Mesenchymal stem cell (in vitro differentiated cells and primary cell): ENCODE measurements at regions not wholly inside any gene's neighbourhood (a gene's known extent, or its start where the extent isn't known, plus 50 kb on each side); places are given as distances from the start of the nearest gene placed in this dataset.

Experiments
- DNase-seq: peaks from one replicate; pipeline ENCODE4 v3.0.0-alpha.2; 2013
- H2AFZ ChIP-seq: one replicate; pipeline ENCODE4 v1.6.1; 2013; ENCODE audit warnings: low read depth, mild to moderate bottlenecking, control low read depth, inconsistent platforms, low read length, moderate library complexity
- H2AK5ac ChIP-seq: 2 replicates; pipeline ENCODE4 v1.6.1; 2013; ENCODE audit warnings: low read length, moderate library complexity, mild to moderate bottlenecking, inconsistent platforms; ENCODE audit not compliant: severe bottlenecking
- H2BK120ac ChIP-seq: one replicate; pipeline ENCODE4 v1.6.1; 2013; ENCODE audit warnings: low read depth, mild to moderate bottlenecking, inconsistent platforms, low read length, moderate library complexity
- H2BK12ac ChIP-seq, 2 experiments: one replicate each; pipeline ENCODE4 v1.6.1; 2013; ENCODE audit warnings: inconsistent platforms in 2 of 2, low read length in 2 of 2, mild to moderate bottlenecking in 2 of 2, moderate library complexity in 2 of 2, control low read depth in 1 of 2
- H2BK15ac ChIP-seq: one replicate; pipeline ENCODE4 v1.6.1; 2013; ENCODE audit warnings: mild to moderate bottlenecking, low read depth, inconsistent platforms; ENCODE audit not compliant: poor library complexity, severe bottlenecking
- H2BK5ac ChIP-seq: 2 replicates; pipeline ENCODE4 v1.6.1; 2013; ENCODE audit warnings: low read depth, mild to moderate bottlenecking, low read length, control low read depth, inconsistent platforms; ENCODE audit not compliant: poor library complexity, severe bottlenecking
- H3K14ac ChIP-seq, 2 experiments: one replicate each; pipeline ENCODE4 v1.6.1; 2013; ENCODE audit warnings: inconsistent platforms in 2 of 2, low read length in 2 of 2, control low read depth in 1 of 2, mild to moderate bottlenecking in 1 of 2, moderate library complexity in 1 of 2
- H3K18ac ChIP-seq, 2 experiments: one replicate each; pipeline ENCODE4 v1.6.1; 2013; ENCODE audit warnings: inconsistent platforms in 2 of 2, low read length in 2 of 2, control low read depth in 1 of 2, low read depth in 1 of 2, mild to moderate bottlenecking in 1 of 2
- H3K23ac ChIP-seq, 2 experiments: one replicate each; pipeline ENCODE4 v1.6.1; 2013; ENCODE audit warnings: inconsistent platforms in 2 of 2, low read length in 2 of 2, mild to moderate bottlenecking in 2 of 2, moderate library complexity in 2 of 2, control low read depth in 1 of 2
- H3K27ac ChIP-seq: 2 replicates; pipeline ENCODE4 v1.5.1; 2013; ENCODE audit warnings: mild to moderate bottlenecking, moderate library complexity, low read length, control low read depth, inconsistent platforms; ENCODE audit not compliant: poor library complexity, severe bottlenecking
- H3K27me3 ChIP-seq, 2 experiments: 2 replicates each; pipeline versions ENCODE4 v1.6.1 to v1.7.0; 2013; ENCODE audit warnings: low read length in 2 of 2, mild to moderate bottlenecking in 2 of 2, moderate library complexity in 2 of 2, control low read depth in 1 of 2, inconsistent platforms in 1 of 2; ENCODE audit not compliant: control insufficient read depth in 1 of 2, insufficient read depth in 1 of 2
- H3K36me3 ChIP-seq, 2 experiments: 2 replicates each; pipeline versions ENCODE4 v1.6.1 to v1.7.0; 2013; ENCODE audit warnings: low read length in 2 of 2, control low read depth in 1 of 2, inconsistent platforms in 1 of 2, low read depth in 1 of 2, mild to moderate bottlenecking in 1 of 2; ENCODE audit not compliant: insufficient read depth in 2 of 2, control insufficient read depth in 1 of 2
- H3K4ac ChIP-seq, 2 experiments: one replicate each; pipeline ENCODE4 v1.6.1; 2013; ENCODE audit warnings: inconsistent platforms in 2 of 2, low read length in 2 of 2, mild to moderate bottlenecking in 2 of 2, moderate library complexity in 2 of 2, control low read depth in 1 of 2, low read depth in 1 of 2
- H3K4me1 ChIP-seq: 2 replicates; pipeline ENCODE4 v1.6.1; 2013; ENCODE audit warnings: low read depth, low read length, control low read depth; ENCODE audit not compliant: control insufficient read depth, insufficient read depth
- H3K4me2 ChIP-seq: 2 replicates; pipeline ENCODE4 v1.6.1; 2013; ENCODE audit warnings: low read length, mild to moderate bottlenecking, inconsistent platforms; ENCODE audit not compliant: poor library complexity, severe bottlenecking
- H3K4me3 ChIP-seq, 2 experiments: 2 replicates each; pipeline versions ENCODE4 v1.5.1 to v1.7.0; 2013; ENCODE audit warnings: low read length in 2 of 2, mild to moderate bottlenecking in 2 of 2, control low read depth in 1 of 2, low read depth in 1 of 2; ENCODE audit not compliant: insufficient read depth in 1 of 2
- H3K79me1 ChIP-seq: replicated peaks from 2 replicates; pipeline ENCODE4 v1.6.1; 2013; ENCODE audit warnings: mild to moderate bottlenecking, control low read depth, low read length, inconsistent platforms; ENCODE audit not compliant: poor library complexity, severe bottlenecking
- H3K9ac ChIP-seq: 2 replicates; pipeline ENCODE4 v1.7.0; 2013; ENCODE audit warnings: mild to moderate bottlenecking, low read length, moderate library complexity
- H3K9me3 ChIP-seq: 2 replicates; pipeline ENCODE4 v1.7.0; 2013; ENCODE audit warnings: mild to moderate bottlenecking, low read length; ENCODE audit not compliant: control insufficient read depth
- H4K8ac ChIP-seq: one replicate; pipeline ENCODE4 v1.6.1; 2013; ENCODE audit warnings: inconsistent platforms, mild to moderate bottlenecking, low read length, moderate library complexity
- H4K91ac ChIP-seq: one replicate; pipeline ENCODE4 v1.6.1; 2013; ENCODE audit warnings: mild to moderate bottlenecking, low read length, inconsistent platforms
- WGBS: methylation state at CpG from one replicate; pipeline ENCODE4 v1.1.7; 2013; ENCODE audit warnings: mixed read lengths; 5-methylcytosine and 5-hydroxymethylcytosine counted together

- no peak overlapping the region for H2BK15ac ChIP-seq
- 91% methylated on average over 6 of the region's 8 CpGs for WGBS
Measured at GRCh38 chr2:122167515-122167914, 412.1 kb downstream of the TSN start.

GRCh38 chr2:122168799-122169198 lies 413.3 kb downstream of the TSN start:
- Histone ChIP-seq H3K27me3 (no peaks in the 10 kb centered on the region), H3K23ac (no peak overlapping the region), H3K36me3 (no peaks in the 10 kb centered on the region), H2AFZ (no peak overlapping the region), H2AK5ac (no peak overlapping the region), H3K9me3 (no peaks in the 10 kb centered on the region), H2BK5ac (no peak overlapping the region), H3K4me2 (no peak overlapping the region), H3K4me3 (no peak overlapping the region), H3K27ac (no peak overlapping the region), H3K79me1 (no peaks in the 10 kb centered on the region), H2BK120ac (no peak overlapping the region), H3K14ac (no peak overlapping the region), H2BK15ac (no peak overlapping the region), H2BK12ac (no peak overlapping the region), H4K91ac (no peak overlapping the region), H3K4me1 (peaks cover 2% of the 10 kb centered on the region), H3K4ac (no peak overlapping the region), H3K18ac (no peak overlapping the region), H3K9ac (no peak overlapping the region), H4K8ac (no peak overlapping the region)
- no peak for DNase-seq
- 56% methylated on average over 3 of the region's 3 CpGs for WGBS

More at GRCh38 chr2:122167515-122167914, 412.1 kb downstream of the TSN start:
- Histone ChIP-seq H4K8ac (no peak overlapping the region), H2AFZ (no peak overlapping the region), H2AK5ac (no peak overlapping the region), H3K9ac (no peak overlapping the region), H3K4me1 (peaks cover 2% of the 10 kb centered on the region), H3K14ac (no peak overlapping the region), H3K36me3 (no peaks in the 10 kb centered on the region), H3K23ac (no peak overlapping the region), H3K18ac (no peak overlapping the region), H3K4me3 (no peak overlapping the region), H3K27me3 (no peaks in the 10 kb centered on the region), H3K27ac (no peak overlapping the region), H2BK12ac (no peak overlapping the region), H2BK5ac (no peak overlapping the region), H4K91ac (no peak overlapping the region), H3K4ac (no peak overlapping the region), H3K9me3 (no peaks in the 10 kb centered on the region), H3K79me1 (no peaks in the 10 kb centered on the region), H2BK120ac (no peak overlapping the region), H3K4me2 (no peak overlapping the region)
- DNase-seq = no peak

- Histone ChIP-seq H4K8ac (no peak overlapping the region), H2AK5ac (no peak overlapping the region), H2BK5ac (no peak overlapping the region), H3K4me3 (no peak overlapping the region), H3K14ac (no peak overlapping the region), H3K36me3 (no peaks in the 10 kb centered on the region), H2BK15ac (no peak overlapping the region), H2AFZ (no peak overlapping the region), H3K9me3 (no peaks in the 10 kb centered on the region), H3K23ac (no peak overlapping the region), H2BK120ac (no peak overlapping the region), H3K4ac (no peak overlapping the region), H3K4me1 (no peaks in the 10 kb centered on the region), H3K18ac (no peak overlapping the region), H3K79me1 (no peaks in the 10 kb centered on the region), H2BK12ac (no peak overlapping the region), H3K4me2 (no peak overlapping the region), H4K91ac (no peak overlapping the region), H3K27ac (no peak overlapping the region), H3K27me3 (no peaks in the 10 kb centered on the region), H3K9ac (no peak overlapping the region)
- DNase-seq = no peak
- 100% methylated on average over 2 of the region's 2 CpGs for WGBS
Measured at GRCh38 chr2:122172812-122173211, 417.4 kb downstream of the TSN start.

GRCh38 chr2:122174061-122174460 lies 418.6 kb downstream of the TSN start:
- H3K4me3 ChIP-seq = no peak overlapping the region
- H3K9ac ChIP-seq = no peak overlapping the region
- H2AFZ ChIP-seq = no peak overlapping the region
- no peaks in the 10 kb centered on the region for H3K79me1 ChIP-seq
- H3K27ac ChIP-seq = no peak overlapping the region
- H2BK5ac ChIP-seq = no peak overlapping the region
- no peak overlapping the region for H2BK15ac ChIP-seq
- no peak overlapping the region for H4K8ac ChIP-seq
- H3K18ac ChIP-seq = no peak overlapping the region
- no peak for DNase-seq
- no peaks in the 10 kb centered on the region for H3K36me3 ChIP-seq
- H2BK120ac ChIP-seq = no peak overlapping the region
- no peak overlapping the region for H3K23ac ChIP-seq
- H4K91ac ChIP-seq = no peak overlapping the region
- no peak overlapping the region for H3K4me2 ChIP-seq
- no peak overlapping the region for H2AK5ac ChIP-seq
- 57% methylated on average over 5 of the region's 6 CpGs for WGBS
- H3K14ac ChIP-seq = no peak overlapping the region
- H3K27me3 ChIP-seq = no peaks in the 10 kb centered on the region
- no peak overlapping the region for H3K4ac ChIP-seq
- no peak overlapping the region for H2BK12ac ChIP-seq
- H3K9me3 ChIP-seq = no peaks in the 10 kb centered on the region
- no peaks in the 10 kb centered on the region for H3K4me1 ChIP-seq
